Activated CD8-positive, alpha-beta T cell treated with anti-CD3 and anti-CD28 coated beads for 36 hours (primary cell): ENCODE measurements at regions not wholly inside any gene's neighbourhood (a gene's known extent, or its start where the extent isn't known, plus 50 kb on each side); places are given as distances from the start of the nearest gene placed in this dataset.

Source experiments
- ATAC-seq: fragments of 200-7000 bp; cut with Tn5 transposase; one replicate; pipeline ENCODE4 v1.10.0; 2021; ENCODE audit warnings: mild to moderate bottlenecking, moderate library complexity
- CTCF ChIA-PET: fragments of 350-600 bp; sonication (Branson Sonifier 250); formaldehyde crosslinking; loops from one replicate; lab custom pipeline; 2021; ENCODE audit warnings: antibody characterized with exemption; lab: Charles Lee
- POLR2A ChIA-PET: fragments of 350-600 bp; sonication (Branson Sonifier 250); formaldehyde crosslinking; loops from one replicate; lab custom pipeline; 2021; ENCODE audit warnings: antibody characterized with exemption; lab: Charles Lee
- DNase-seq: peaks from one replicate; pipeline ENCODE4 v3.0.0-alpha.2; 2020
- H3K27ac Mint-ChIP-seq: one replicate; pipeline ENCODE4 v1.8.0; 2021; ENCODE audit warnings: mild to moderate bottlenecking, mixed read lengths
- H3K27me3 Mint-ChIP-seq: one replicate; pipeline ENCODE4 v1.8.0; 2021; ENCODE audit warnings: mixed read lengths
- H3K36me3 Mint-ChIP-seq: one replicate; pipeline ENCODE4 v1.8.0; 2021; ENCODE audit warnings: low read depth, mixed read lengths
- H3K4me1 Mint-ChIP-seq: one replicate; pipeline ENCODE4 v1.8.0; 2021; ENCODE audit warnings: low read depth, mixed read lengths
- H3K4me3 Mint-ChIP-seq: one replicate; pipeline ENCODE4 v1.8.0; 2021; ENCODE audit warnings: mild to moderate bottlenecking, moderate library complexity, mixed read lengths
- H3K9me3 Mint-ChIP-seq: one replicate; pipeline ENCODE4 v1.8.0; 2021; ENCODE audit warnings: mixed read lengths
- intact Hi-C: fragments of 100-400 bp; cut with micrococcal nuclease; formaldehyde crosslinking; loops from one replicate; pipeline ENCODE4 v1.10.0; 2022
- TF ChIP-seq, protein P1 (sequence below): fragments of 200-600 bp; IDR thresholded peaks from one replicate; pipeline ENCODE4 v1.8.0; 2022; ENCODE audit warnings: antibody characterized with exemption, mild to moderate bottlenecking

GRCh38 chr13:40503966-40504591 is 162.4 kb downstream of the FOXO1 start:
- Mint-ChIP-seq H3K27me3 (no peaks in the 10 kb centered on the region), H3K9me3 (no peaks in the 10 kb centered on the region), H3K4me3 (no peak overlapping the region), H3K4me1 (peaks cover 40% of the 10 kb centered on the region), H3K27ac (no peak overlapping the region), H3K36me3 (no peaks in the 10 kb centered on the region)
- POLR2A ChIA-PET = interaction anchor here (2.0 kb wide), 1 partner anchor 14 kb away, joined by 6 read pairs; no protein-coding TSS in a partner anchor
- DNase-seq = no peak
- intact Hi-C loops = no loop called here
- CTCF ChIA-PET = interaction anchor here (0.8 to 1.1 kb wide), 2 partner anchors 8 to 10 kb away, joined by 3 to 4 read pairs; no protein-coding TSS in a partner anchor
- ATAC-seq = no peak
- TF ChIP-seq, protein P1, sequence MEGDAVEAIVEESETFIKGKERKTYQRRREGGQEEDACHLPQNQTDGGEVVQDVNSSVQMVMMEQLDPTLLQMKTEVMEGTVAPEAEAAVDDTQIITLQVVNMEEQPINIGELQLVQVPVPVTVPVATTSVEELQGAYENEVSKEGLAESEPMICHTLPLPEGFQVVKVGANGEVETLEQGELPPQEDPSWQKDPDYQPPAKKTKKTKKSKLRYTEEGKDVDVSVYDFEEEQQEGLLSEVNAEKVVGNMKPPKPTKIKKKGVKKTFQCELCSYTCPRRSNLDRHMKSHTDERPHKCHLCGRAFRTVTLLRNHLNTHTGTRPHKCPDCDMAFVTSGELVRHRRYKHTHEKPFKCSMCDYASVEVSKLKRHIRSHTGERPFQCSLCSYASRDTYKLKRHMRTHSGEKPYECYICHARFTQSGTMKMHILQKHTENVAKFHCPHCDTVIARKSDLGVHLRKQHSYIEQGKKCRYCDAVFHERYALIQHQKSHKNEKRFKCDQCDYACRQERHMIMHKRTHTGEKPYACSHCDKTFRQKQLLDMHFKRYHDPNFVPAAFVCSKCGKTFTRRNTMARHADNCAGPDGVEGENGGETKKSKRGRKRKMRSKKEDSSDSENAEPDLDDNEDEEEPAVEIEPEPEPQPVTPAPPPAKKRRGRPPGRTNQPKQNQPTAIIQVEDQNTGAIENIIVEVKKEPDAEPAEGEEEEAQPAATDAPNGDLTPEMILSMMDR = no peak

DNA sequence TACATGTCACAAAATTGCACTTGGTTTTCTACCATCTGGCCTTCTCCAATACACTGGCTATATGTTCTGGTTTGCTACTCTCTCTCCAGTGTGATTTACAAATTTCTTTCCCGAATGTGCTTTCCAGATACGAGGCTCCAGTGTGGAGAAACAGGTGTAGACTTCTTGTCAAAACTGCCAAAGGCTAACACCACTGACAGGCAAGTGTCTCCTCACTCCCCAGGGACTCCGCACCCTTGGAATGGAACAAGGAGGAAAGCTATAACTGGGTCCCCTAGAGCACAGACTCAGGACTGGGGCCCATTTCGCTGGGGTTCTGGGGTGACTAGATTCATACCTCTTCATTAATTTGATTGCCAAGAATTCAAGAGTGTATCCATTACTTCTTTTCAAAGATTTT is 161.8 kb downstream of the FOXO1 start:
- H3K4me3 Mint-ChIP-seq = no peak overlapping the region
- no peak overlapping the region for H3K27ac Mint-ChIP-seq
- no peaks in the 10 kb centered on the region for H3K27me3 Mint-ChIP-seq
- no peak for ATAC-seq
- peaks cover 43% of the 10 kb centered on the region for H3K4me1 Mint-ChIP-seq
- H3K9me3 Mint-ChIP-seq = no peaks in the 10 kb centered on the region
- ChIA-PET POLR2A (interaction anchor here (1.4 kb wide), 1 partner anchor 15 kb away, joined by 4 read pairs; no protein-coding TSS in a partner anchor), CTCF (interaction anchor here (1.1 kb wide), 1 partner anchor 15 kb away, joined by 3 read pairs; no protein-coding TSS in a partner anchor)
- TF ChIP-seq, protein P1 = no peak
- intact Hi-C loops = no loop called here
- no peak for DNase-seq
- no peaks in the 10 kb centered on the region for H3K36me3 Mint-ChIP-seq

DNA sequence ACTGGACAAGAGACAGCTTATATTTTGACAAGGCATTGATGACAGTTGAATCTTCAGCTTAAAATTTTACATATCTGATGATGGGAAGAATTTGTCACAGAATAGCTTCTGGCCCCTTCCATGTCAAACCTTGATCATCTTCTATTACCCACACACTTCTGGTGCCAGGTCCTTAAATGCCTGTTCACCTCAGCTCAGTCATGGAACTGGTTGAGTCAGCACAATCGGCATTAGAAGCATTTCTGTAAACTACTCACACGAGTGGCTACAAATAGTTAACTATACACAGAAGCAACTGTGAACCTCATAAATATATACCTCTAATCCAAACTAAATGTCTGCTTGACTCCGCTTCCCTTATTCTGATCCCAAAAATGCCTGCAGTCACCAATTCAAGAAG is 161.2 kb downstream of the FOXO1 start:
- intact Hi-C loops = no loop called here
- ChIA-PET POLR2A (interaction anchor here (0.7 to 1.4 kb wide), 3 partner anchors 11 to 20 kb away, joined by 3 to 4 read pairs (median 4); no protein-coding TSS in a partner anchor), CTCF (interaction anchor here (0.9 to 1.1 kb wide), 2 partner anchors 16 to 494 kb away, joined by 3 read pairs; no protein-coding TSS in a partner anchor)
- H3K27me3 Mint-ChIP-seq = no peaks in the 10 kb centered on the region
- no peaks in the 10 kb centered on the region for H3K9me3 Mint-ChIP-seq
- H3K36me3 Mint-ChIP-seq = no peaks in the 10 kb centered on the region
- TF ChIP-seq, protein P1 = no peak
- DNase-seq = no peak
- peaks cover 45% of the 10 kb centered on the region for H3K4me1 Mint-ChIP-seq
- ATAC-seq = no peak
- no peak overlapping the region for H3K4me3 Mint-ChIP-seq
- H3K27ac Mint-ChIP-seq = no peak overlapping the region
